HG02642 (cell line): ENCODE measurements at regions not wholly inside any gene's neighbourhood (a gene's known extent, or its start where the extent isn't known, plus 50 kb on each side); places are given as distances from the start of the nearest gene placed in this dataset.

ENCODE experiments used
- ATAC-seq: cut with Tn5 transposase; IDR thresholded peaks from one replicate; pipeline ENCODE4 v1.9.1; 2021; ENCODE audit warnings: mild to moderate bottlenecking; ENCODE audit not compliant: unreplicated experiment, poor library complexity

DNA sequence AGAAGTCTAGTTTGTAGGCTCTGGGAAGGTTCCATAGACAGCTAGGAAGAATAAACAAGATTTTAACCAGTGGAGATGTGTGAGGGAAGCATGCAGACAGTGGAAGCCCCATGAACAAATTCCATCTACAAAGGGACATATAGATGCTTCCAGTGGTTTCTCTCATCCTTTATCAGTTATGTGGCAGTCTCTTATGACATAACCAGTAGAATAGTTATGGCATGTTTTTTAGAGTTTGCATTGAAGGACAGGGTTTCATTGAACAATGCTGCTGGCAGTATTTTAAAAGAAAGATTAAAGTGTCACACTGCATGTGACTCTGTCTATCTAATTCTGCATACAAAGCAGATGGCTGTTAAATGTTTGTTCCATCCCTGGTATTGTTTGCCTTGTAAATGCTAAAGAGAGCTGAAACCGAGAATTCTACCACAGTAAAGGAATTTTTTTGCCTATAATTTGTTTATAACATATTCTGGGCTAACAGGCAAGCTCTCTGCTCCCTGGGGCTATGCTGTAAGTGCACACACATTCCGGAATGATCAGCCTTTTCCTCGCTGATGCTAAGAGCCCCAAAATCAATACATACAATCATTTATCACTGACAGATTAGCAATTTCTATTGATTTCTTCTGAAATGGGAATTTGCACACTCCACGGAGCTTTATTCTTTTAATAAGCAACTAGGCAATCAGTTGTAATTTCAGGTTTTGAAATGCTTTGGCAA is 76.8 kb upstream of the PELI1 start:
- ATAC-seq = no peak

DNA sequence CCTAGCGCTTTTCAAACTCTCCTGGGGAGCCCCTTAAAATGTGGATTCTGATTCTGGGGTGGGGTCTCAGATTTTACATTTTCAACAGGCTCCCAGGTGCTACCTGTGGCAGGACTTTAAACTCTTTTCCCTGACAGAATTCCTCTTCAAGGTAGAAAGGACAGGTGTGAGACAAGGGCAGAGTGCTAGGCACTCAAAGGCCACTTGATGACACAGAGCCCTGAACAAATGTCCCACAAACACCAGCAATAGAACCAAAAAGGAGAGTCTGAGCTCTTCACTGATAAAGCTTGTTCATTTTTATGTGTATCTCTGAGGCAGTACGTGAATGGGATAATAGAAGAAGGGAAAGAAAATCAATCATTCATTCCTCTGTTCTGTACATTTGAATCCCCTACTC is 77.7 kb upstream of the PELI1 start:
- ATAC-seq = no peak

DNA sequence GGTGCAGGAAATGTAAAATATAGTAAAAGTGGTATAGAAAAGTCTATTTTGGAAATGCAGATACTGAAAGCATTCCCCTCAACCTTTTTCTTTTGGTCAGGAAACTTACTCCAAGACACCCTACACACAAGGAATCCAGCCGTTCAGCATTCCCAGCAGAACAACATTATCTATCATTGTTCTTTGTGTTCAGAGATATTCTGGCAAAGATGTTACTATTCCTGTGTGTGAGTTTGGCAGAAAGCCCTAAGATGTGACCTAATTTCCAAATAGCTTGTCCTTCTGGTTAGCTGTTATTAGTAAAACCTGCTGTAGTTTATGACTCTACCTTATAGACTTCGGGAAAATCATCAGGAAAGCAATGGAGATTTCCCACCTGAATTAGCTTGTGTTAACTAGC is 78.1 kb upstream of the PELI1 start:
- ATAC-seq = no peak

DNA sequence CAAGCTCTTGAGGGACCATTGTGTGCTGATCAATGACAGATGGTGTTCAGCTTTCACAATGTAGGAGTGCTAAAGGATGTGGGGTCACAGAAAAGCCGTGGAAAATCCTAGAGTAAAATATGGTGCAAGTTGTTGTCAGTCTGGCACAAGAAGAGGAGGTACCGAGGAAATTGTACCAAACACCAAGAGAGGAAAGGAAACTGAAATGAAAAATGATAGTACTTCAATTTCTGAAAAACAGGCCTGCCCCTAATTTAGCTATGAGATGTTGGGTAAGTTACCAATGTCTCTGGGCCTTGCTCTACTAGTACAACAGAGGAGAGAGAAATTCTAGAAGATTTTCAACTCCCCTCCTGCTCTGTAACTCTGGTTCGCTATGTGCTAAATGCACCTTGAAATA is 78.8 kb upstream of the PELI1 start:
- no peak for ATAC-seq

GRCh38 chr2:64225491-64225890 is 81.3 kb upstream of the PELI1 start:
- no peak for ATAC-seq

DNA sequence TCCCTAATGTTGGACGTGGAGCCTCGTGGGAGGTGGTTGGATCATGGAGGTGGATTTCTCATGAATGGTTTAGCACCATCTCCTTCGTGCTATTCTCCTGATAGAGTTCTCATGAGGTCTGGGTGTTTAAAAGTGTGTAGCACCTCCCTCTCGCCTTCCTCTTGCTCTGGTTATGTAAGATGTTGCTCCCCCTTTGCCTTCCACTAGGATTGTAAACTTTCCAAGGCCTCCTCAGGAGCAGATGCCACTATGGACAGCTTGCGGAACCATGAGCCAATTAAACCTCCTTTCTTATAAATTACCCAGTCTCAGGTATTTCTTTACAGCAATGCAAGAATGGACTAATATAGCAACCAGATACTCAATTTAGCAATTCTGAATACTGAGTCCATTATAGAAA is 82.4 kb upstream of the PELI1 start:
- no peak for ATAC-seq

DNA sequence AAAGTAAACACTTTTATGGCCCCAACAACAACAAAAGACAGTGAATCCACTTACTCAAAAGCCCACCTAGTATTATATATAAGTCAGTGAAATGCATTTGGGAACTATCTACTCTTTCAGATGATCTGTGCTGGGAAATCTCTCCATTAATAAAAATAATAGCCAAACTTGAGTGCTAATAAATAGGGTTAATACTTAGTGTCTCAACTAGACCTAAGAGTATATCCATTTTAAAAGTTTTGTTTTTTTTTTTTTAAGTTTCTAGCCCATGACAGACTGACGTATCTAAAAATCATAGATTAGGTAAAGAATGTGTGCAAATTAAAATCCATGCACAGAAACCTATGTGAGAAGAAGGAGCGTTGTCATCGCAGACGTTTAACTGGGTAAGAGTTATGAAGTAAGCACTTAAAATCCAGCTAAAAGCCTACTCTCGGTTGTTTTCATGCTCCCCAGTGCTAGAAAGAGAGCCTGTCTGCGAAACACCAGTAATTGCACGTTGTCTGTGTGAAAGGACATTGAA is 83.4 kb upstream of the PELI1 start:
- ATAC-seq = no peak

- ATAC-seq = peak; percentile 98
Observed at GRCh38 chr2:64228126-64228678, 84.0 kb upstream of the PELI1 start.

DNA sequence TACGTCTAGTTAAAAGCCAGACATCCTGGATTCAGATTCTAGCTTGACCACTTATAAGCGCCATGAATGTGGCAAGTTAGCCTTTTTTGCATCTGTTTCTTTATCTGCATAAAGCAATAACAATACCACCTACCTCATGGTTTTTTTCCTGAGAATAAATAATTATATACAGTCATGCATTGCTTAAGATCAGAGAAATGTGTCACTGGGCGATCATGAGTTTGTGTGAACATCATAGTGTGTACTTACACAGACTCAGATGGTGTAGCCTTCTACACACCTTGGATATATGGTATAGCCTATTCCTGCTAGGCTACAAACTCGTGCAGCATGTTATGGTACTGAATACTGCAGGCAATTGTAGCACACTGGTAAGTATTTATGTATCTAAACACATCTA is 84.7 kb upstream of the PELI1 start:
- no peak for ATAC-seq

DNA sequence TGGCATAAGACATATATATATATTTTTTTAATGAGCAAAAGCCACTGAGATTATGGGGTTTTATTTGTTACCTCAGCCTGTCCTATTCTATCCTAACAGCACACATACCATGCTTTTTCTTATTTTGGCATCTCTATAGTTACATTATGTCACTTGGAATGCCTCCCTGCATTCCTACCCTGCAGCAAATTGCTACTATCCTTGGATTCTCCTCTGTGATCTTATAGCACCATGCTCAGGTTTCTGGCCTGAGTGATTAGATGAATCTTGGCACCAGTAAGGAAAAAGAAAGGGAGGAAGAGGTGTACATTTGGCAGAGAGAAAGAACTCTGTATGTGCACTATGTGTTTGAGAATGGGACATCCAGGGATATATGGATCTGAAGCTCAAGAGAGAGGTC is 86.3 kb upstream of the PELI1 start:
- no peak for ATAC-seq

DNA sequence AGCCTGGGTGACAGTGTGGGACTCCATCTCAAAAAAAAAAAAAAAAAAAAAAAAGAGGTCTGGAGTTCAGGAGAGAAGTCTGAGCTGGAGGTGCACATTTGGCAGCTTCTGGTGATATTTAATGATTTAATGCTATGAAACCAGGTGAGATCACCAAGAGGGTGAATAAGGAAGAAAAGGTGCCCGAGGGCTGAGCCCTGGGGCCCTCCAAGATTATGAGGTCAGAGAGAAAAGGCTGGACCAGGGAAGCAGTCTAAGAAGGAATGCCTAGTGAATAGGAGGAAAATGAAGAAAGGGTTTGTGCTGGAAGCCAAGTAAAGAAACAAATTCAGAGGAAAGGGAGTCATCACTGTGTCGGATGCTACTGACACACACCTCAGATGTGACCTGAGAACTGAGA is 88.0 kb upstream of the PELI1 start:
- ATAC-seq = no peak

DNA sequence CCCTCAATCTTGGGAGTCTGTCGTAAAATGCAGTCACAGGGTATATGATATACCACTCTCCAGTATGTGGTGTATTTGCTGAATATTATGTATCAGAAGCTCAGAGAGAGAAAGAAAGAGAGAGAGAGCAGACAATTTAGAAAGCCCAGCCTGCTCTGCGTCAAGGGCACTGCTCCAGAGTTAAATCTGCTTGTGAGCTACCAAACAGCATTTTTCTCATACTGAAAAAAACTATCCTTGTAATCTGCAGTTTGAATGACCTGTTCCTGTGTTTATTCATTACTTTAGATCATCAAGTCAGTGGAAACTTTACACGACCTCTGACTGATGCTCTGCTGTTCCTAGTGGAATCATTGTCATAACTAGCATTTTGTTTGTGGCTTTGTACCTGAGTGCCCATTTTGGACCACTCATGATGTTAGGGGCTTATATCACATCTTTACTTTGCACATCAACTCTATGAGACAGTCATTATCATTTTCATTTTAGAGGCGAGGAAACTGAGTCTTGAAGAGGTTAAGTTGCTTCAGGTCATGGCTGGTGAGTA is 89.2 kb upstream of the PELI1 start:
- ATAC-seq = no peak

GRCh38 chr2:64234150-64234549 is 89.9 kb upstream of the PELI1 start:
- no peak for ATAC-seq

DNA sequence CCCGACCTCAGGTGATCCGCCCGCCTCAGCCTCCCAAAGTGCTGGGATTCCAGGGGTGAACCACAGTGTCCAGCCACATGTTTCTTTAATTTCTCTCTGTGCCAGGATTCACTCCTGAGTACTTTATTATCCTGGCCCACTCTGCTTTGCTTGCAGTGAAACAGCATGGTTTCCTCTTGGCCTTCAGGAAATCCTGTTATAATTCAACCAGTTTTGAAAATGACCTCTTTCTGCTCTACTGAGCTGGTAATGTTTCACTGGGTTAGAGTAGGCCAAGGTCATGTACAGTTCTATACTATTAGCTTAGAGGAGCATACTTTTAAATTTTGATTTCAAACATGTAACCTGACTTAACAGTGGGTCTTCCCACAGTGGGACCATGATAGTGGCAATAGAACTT is 90.6 kb upstream of the PELI1 start:
- no peak for ATAC-seq

GRCh38 chr2:64237266-64237665 is 93.0 kb upstream of the PELI1 start:
- ATAC-seq = no peak

GRCh38 chr2:64238799-64239198 is 94.6 kb upstream of the PELI1 start:
- no peak for ATAC-seq

GRCh38 chr2:64243081-64244036 is 99.1 kb upstream of the PELI1 start:
- ATAC-seq = no peak

DNA sequence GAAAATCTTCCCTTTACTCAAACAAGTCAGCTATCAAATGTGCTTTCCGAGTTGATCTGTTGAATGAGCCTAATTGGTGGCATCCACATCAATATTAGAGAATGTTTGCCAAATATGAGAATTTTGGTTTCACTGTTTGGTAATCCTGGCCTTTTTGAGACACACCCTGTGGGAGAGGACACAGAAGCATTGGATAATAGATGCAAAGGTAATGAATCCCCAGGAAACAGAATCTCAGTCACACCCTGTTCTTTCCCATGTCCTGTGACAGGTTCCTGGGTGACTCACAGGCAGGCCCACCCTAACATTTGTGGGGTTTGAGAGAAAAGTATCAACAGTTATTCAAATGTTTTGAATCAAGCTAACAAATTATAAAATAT is 99.8 kb upstream of the PELI1 start:
- no peak for ATAC-seq

DNA sequence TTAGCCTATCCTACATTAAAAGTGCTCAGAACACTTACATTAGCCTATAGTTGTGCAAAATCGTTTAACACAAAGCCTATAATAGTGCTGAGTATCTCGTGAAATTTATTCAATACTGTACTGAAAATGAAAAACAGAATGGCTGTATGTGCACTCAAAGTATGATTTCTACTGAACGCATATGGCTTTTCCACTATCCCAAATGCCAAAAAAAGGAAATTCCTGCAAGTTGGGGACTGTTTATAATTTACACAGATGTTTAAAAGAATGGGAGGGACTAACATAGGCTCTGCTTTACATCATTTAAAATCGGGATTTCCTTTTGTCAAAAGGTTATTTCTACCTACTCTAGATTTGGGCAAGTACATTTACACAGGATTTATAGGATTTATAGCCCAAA is 101.4 kb upstream of the PELI1 start:
- ATAC-seq = no peak

GRCh38 chr2:64246962-64247361 is 102.7 kb upstream of the PELI1 start:
- no peak for ATAC-seq

DNA sequence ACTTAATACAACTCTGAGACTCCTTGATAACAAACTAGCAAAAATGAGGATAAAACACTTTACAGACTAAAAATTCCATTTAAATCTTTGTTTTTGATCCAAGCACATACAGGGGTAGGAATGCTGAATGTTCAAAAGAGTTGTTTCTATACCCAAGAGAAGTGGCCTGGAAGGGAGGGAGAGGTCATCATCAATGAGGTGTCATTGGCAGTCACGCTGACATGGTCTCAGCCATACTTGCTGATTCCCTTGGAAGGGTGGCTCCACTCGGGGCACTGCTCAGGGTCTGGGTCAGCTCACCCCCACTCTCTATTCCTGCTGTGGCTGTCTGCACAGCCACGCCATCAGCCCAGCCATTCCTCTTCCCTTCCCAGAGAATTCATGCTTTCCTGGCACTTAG is 105.2 kb upstream of the PELI1 start:
- no peak for ATAC-seq
